Neural cell (in vitro differentiated cells): ENCODE measurements at regions not wholly inside any gene's neighbourhood (a gene's known extent, or its start where the extent isn't known, plus 50 kb on each side); places are given as distances from the start of the nearest gene placed in this dataset.

Source experiments
- H2AFZ ChIP-seq: fragments of 200-600, 300-800 bp; sonication (generic), shearing (Covaris generic); 2 replicates; pipeline ENCODE4 v1.6.0; 2014; ENCODE audit warnings: low read depth, mild to moderate bottlenecking, antibody characterized with exemption, low read length, moderate library complexity
- H3F3A ChIP-seq: fragments of 200-600 bp; shearing (Covaris generic); 2 replicates; pipeline ENCODE4 v1.6.1; 2016; ENCODE audit warnings: mild to moderate bottlenecking, moderate library complexity, mixed read lengths, antibody characterized with exemption, low read length; ENCODE audit not compliant: insufficient read depth, poor library complexity, severe bottlenecking
- H3K27ac ChIP-seq: fragments of 200-600, 300-800 bp; sonication (generic), shearing (Covaris generic); 2 replicates; pipeline ENCODE4 v1.5.1; 2014; ENCODE audit warnings: mild to moderate bottlenecking, low read length, moderate library complexity
- H3K27me3 ChIP-seq: fragments of 300-800, 200-600 bp; sonication (generic), shearing (Covaris generic); 2 replicates; pipeline ENCODE4 v1.6.0; 2014; ENCODE audit warnings: mild to moderate bottlenecking, low read depth, low read length, moderate library complexity; ENCODE audit not compliant: insufficient read depth
- H3K36me3 ChIP-seq: fragments of 300-800, 200-600 bp; sonication (generic), shearing (Covaris generic); 2 replicates; pipeline ENCODE4 v1.5.1; 2014; ENCODE audit warnings: mild to moderate bottlenecking, antibody characterized with exemption, low read length, moderate library complexity; ENCODE audit not compliant: insufficient read depth
- H3K4me2 ChIP-seq: fragments of 300-800, 200-600 bp; sonication (generic), shearing (Covaris generic); 2 replicates; pipeline ENCODE4 v1.6.0; 2014; ENCODE audit warnings: mild to moderate bottlenecking, low read length
- H3K4me3 ChIP-seq: fragments of 300-800, 200-600 bp; sonication (generic), shearing (Covaris generic); 2 replicates; pipeline ENCODE4 v1.5.1; 2014; ENCODE audit warnings: mild to moderate bottlenecking, low read length, moderate library complexity
- H3K79me2 ChIP-seq: fragments of 200-600 bp; shearing (Covaris generic); replicated peaks from 2 replicates; pipeline ENCODE4 v1.6.0; 2014; ENCODE audit warnings: mild to moderate bottlenecking, low read length, moderate library complexity; ENCODE audit not compliant: insufficient read depth
- H3K9ac ChIP-seq: fragments of 300-800, 200-600 bp; sonication (generic), shearing (Covaris generic); 2 replicates; pipeline ENCODE4 v1.6.1; 2016; ENCODE audit warnings: mild to moderate bottlenecking, low read length, mixed read lengths
- H3K9me2 ChIP-seq: fragments of 200-600 bp; shearing (Covaris generic); 2 replicates; pipeline ENCODE4 v1.6.1; 2016; ENCODE audit warnings: mild to moderate bottlenecking, low read length, mixed read lengths; ENCODE audit not compliant: insufficient read depth
- H3K9me3 ChIP-seq: fragments of 200-600, 300-800 bp; sonication (generic), shearing (Covaris generic); 2 replicates; pipeline ENCODE4 v1.6.1; 2016; ENCODE audit warnings: mild to moderate bottlenecking, mixed run types, low read length, moderate library complexity, mixed read lengths
- H4K20me1 ChIP-seq: fragments of 200-600 bp; shearing (Covaris generic); 2 replicates; pipeline ENCODE4 v1.6.1; 2016; ENCODE audit warnings: mild to moderate bottlenecking, mixed run types; ENCODE audit not compliant: insufficient read depth
- EP300 ChIP-seq: fragments of 450-650 bp; conservative IDR thresholded peaks from 2 replicates; pipeline ENCODE4 v1.6.1; 2014; ENCODE audit warnings: antibody characterized with exemption, mild to moderate bottlenecking, moderate library complexity; ENCODE audit not compliant: poor library complexity, severe bottlenecking
- EZH2 ChIP-seq: fragments of 200-600, 300-800 bp; shearing (Covaris generic), sonication (generic); IDR thresholded peaks from 2 replicates; pipeline ENCODE4 v1.6.1; 2014; ENCODE audit warnings: antibody characterized with exemption, low read length, borderline replicate concordance, mild to moderate bottlenecking; ENCODE audit not compliant: insufficient read depth, poor library complexity, severe bottlenecking
- MXI1 ChIP-seq: fragments of 450-650 bp; conservative IDR thresholded peaks from 2 replicates; pipeline ENCODE4 v1.6.1; 2014; ENCODE audit warnings: antibody characterized with exemption, mild to moderate bottlenecking; ENCODE audit not compliant: poor library complexity, severe bottlenecking
- POLR2AphosphoS5 ChIP-seq: IDR thresholded peaks from 2 replicates; pipeline ENCODE4 v1.6.1; 2012
- RAD21 ChIP-seq: fragments of 450-650 bp; conservative IDR thresholded peaks from 2 replicates; pipeline ENCODE4 v1.6.1; 2014; ENCODE audit warnings: antibody characterized with exemption, mild to moderate bottlenecking, moderate library complexity
- SMC3 ChIP-seq: fragments of 450-650 bp; conservative IDR thresholded peaks from 2 replicates; pipeline ENCODE4 v1.6.1; 2014; ENCODE audit warnings: antibody characterized with exemption, mild to moderate bottlenecking, moderate library complexity; ENCODE audit not compliant: poor library complexity
- TAF1 ChIP-seq: IDR thresholded peaks from 2 replicates; pipeline ENCODE4 v1.6.1; 2012; ENCODE audit warnings: low read depth
- TF ChIP-seq, protein P1 (sequence below): IDR thresholded peaks from 2 replicates; pipeline ENCODE4 v1.6.1; 2012; ENCODE audit warnings: borderline replicate concordance
- TF ChIP-seq, protein P2 (sequence below): fragments of 450-650 bp; IDR thresholded peaks from 2 replicates; pipeline ENCODE4 v1.5.1; 2014; ENCODE audit warnings: antibody characterized with exemption, mild to moderate bottlenecking, moderate library complexity; ENCODE audit not compliant: poor library complexity, severe bottlenecking

DNA sequence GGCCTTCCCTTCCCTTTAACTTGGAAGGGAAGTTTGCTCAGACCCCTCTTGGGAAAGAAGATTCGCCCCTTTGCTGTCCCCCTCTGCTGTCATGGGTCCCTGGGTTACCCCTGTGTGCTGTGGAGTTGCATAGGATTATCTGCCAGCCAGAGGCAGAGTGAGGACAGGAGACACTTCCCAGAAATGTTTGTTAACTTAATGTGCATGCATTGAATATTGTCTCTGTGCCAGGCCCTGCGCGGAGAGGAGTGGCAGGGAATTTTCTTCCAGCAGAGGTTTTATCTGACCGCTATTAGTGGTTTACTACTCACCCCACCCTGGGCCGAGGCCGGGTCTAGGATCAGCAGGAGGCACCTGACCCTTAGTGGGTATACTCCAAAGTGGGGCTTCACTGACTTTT is 894.8 kb downstream of the TBC1D22A start:
- Histone ChIP-seq H3K9me3 (no peaks in the 10 kb centered on the region), H3K36me3 (no peaks in the 10 kb centered on the region), H3K4me2 (no peak overlapping the region), H4K20me1 (no peaks in the 10 kb centered on the region), H2AFZ (no peak overlapping the region), H3K27ac (no peak overlapping the region), H3K4me3 (no peak overlapping the region), H3K9me2 (no peaks in the 10 kb centered on the region), H3K27me3 (no peaks in the 10 kb centered on the region), H3F3A (no peaks in the 10 kb centered on the region), H3K9ac (no peak overlapping the region), H3K79me2 (no peaks in the 10 kb centered on the region)
- TF ChIP-seq, protein P1, sequence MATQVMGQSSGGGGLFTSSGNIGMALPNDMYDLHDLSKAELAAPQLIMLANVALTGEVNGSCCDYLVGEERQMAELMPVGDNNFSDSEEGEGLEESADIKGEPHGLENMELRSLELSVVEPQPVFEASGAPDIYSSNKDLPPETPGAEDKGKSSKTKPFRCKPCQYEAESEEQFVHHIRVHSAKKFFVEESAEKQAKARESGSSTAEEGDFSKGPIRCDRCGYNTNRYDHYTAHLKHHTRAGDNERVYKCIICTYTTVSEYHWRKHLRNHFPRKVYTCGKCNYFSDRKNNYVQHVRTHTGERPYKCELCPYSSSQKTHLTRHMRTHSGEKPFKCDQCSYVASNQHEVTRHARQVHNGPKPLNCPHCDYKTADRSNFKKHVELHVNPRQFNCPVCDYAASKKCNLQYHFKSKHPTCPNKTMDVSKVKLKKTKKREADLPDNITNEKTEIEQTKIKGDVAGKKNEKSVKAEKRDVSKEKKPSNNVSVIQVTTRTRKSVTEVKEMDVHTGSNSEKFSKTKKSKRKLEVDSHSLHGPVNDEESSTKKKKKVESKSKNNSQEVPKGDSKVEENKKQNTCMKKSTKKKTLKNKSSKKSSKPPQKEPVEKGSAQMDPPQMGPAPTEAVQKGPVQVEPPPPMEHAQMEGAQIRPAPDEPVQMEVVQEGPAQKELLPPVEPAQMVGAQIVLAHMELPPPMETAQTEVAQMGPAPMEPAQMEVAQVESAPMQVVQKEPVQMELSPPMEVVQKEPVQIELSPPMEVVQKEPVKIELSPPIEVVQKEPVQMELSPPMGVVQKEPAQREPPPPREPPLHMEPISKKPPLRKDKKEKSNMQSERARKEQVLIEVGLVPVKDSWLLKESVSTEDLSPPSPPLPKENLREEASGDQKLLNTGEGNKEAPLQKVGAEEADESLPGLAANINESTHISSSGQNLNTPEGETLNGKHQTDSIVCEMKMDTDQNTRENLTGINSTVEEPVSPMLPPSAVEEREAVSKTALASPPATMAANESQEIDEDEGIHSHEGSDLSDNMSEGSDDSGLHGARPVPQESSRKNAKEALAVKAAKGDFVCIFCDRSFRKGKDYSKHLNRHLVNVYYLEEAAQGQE = no peak
- TF ChIP-seq POLR2AphosphoS5 = no peak
- TF ChIP-seq, protein P2, sequence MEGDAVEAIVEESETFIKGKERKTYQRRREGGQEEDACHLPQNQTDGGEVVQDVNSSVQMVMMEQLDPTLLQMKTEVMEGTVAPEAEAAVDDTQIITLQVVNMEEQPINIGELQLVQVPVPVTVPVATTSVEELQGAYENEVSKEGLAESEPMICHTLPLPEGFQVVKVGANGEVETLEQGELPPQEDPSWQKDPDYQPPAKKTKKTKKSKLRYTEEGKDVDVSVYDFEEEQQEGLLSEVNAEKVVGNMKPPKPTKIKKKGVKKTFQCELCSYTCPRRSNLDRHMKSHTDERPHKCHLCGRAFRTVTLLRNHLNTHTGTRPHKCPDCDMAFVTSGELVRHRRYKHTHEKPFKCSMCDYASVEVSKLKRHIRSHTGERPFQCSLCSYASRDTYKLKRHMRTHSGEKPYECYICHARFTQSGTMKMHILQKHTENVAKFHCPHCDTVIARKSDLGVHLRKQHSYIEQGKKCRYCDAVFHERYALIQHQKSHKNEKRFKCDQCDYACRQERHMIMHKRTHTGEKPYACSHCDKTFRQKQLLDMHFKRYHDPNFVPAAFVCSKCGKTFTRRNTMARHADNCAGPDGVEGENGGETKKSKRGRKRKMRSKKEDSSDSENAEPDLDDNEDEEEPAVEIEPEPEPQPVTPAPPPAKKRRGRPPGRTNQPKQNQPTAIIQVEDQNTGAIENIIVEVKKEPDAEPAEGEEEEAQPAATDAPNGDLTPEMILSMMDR = no peak
- TF ChIP-seq TAF1 = no peak
- no peak for TF ChIP-seq EZH2
- TF ChIP-seq RAD21 = no peak
- TF ChIP-seq EP300 = no peak
- TF ChIP-seq MXI1 = no peak
- no peak for TF ChIP-seq SMC3

DNA sequence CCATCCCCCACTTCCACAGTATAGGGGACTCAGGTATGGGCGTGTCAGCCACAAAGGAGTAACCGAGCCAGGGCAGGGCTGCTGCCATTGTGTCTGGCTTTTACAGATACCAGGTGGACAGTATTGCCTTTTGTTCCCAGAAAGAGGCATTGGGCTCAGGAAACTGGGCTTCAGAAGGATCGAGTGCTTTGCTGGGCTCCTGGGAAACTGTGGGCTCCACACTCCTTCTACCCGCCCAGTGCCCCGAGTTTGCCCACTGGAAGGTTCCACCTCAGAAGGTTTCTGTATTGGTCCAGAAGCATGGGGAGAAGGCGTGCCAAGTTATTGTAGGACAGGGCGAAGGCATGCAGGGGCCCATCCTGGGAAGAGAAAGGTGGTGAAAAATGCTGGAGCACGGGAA is 894.4 kb downstream of the TBC1D22A start:
- Histone ChIP-seq H3K9me2 (no peaks in the 10 kb centered on the region), H3K4me2 (no peak overlapping the region), H3K4me3 (no peak overlapping the region), H2AFZ (no peak overlapping the region), H3K36me3 (no peaks in the 10 kb centered on the region), H4K20me1 (no peaks in the 10 kb centered on the region), H3K9me3 (no peaks in the 10 kb centered on the region), H3K27me3 (no peaks in the 10 kb centered on the region), H3K27ac (no peak overlapping the region), H3F3A (no peaks in the 10 kb centered on the region), H3K79me2 (no peaks in the 10 kb centered on the region), H3K9ac (no peak overlapping the region)
- TF ChIP-seq RAD21 = no peak
- TF ChIP-seq EZH2 = no peak
- TF ChIP-seq SMC3 = no peak
- TF ChIP-seq POLR2AphosphoS5 = no peak
- no peak for TF ChIP-seq TAF1
- TF ChIP-seq MXI1 = no peak
- TF ChIP-seq, protein P1 = no peak
- TF ChIP-seq EP300 = no peak
- TF ChIP-seq, protein P2 = no peak
